HCT116 (cell line): ENCODE measurements at regions not wholly inside any gene's neighbourhood (a gene's known extent, or its start where the extent isn't known, plus 50 kb on each side); places are given as distances from the start of the nearest gene placed in this dataset.

Experiments
- ATAC-seq: fragments of 200-7000 bp; cut with Tn5 transposase; 2 replicates; pipeline ENCODE4 v1.9.1; 2020; ENCODE audit warnings: mild to moderate bottlenecking, moderate library complexity
- BruUV-seq: library from RNA; stranded (reverse); fragments of 400-500 nt; replicated peaks from 2 replicates; lab custom pipeline; 2021; lab: Mats Ljungman, UMichigan
- CTCF ChIA-PET: fragments of 300-600 bp; sonication (Branson Sonifier 250); formaldehyde crosslinking; loops from one replicate; lab custom pipeline; 2021; ENCODE audit warnings: antibody characterized with exemption; lab: Charles Lee
- POLR2A ChIA-PET: fragments of 300-600, 350-600 bp; sonication (Branson Sonifier 250); formaldehyde crosslinking; loops from one replicate; lab custom pipeline; 2021; ENCODE audit warnings: antibody characterized with exemption; lab: Charles Lee
- RAD21 ChIA-PET, 2 experiments: fragments of 300-600 bp; sonication (Branson Sonifier 250); formaldehyde crosslinking; loops; one replicate each; lab custom pipeline; 2023; ENCODE audit warnings: low total read pairs in 2 of 2; ENCODE audit not compliant: uncharacterized antibody in 2 of 2, unreplicated experiment in 2 of 2, low non-redundant PET in 1 of 2; lab: Charles Lee
- DNase-seq: peaks from one replicate; pipeline ENCODE4 v3.0.0-alpha.2; 2010; ENCODE audit warnings: low read depth, low spot score
- H2AFZ ChIP-seq: fragments of 200-600 bp; shearing (Covaris generic), sonication (generic); 2 replicates; pipeline ENCODE4 v1.6.1; 2017; ENCODE audit warnings: low read depth, mixed run types, mixed read lengths, antibody characterized with exemption, low read length; ENCODE audit not compliant: poor library complexity, severe bottlenecking
- H3K27ac ChIP-seq: 2 replicates; pipeline ENCODE4 v1.5.1; 2012; ENCODE audit warnings: low read depth, low read length
- H3K27me3 ChIP-seq: fragments of 200-600 bp; sonication (generic); 2 replicates; pipeline ENCODE4 v1.6.1; 2016; ENCODE audit warnings: mixed run types, low read length, mixed read lengths; ENCODE audit not compliant: insufficient read depth
- H3K36me3 ChIP-seq, 2 experiments: fragments of 200-500 bp in 1 of 2; fragments of 200-600 bp in 1 of 2; sonication (Bioruptor generic) in 1 of 2; sonication (generic) in 1 of 2; 2 replicates each; pipeline versions ENCODE4 v1.5.1 to v1.6.1; 2014 to 2016; ENCODE audit warnings: low read length in 2 of 2, inconsistent platforms in 1 of 2, mixed read lengths in 1 of 2, mixed run types in 1 of 2; ENCODE audit not compliant: insufficient read depth in 2 of 2, control insufficient read depth in 1 of 2
- H3K4me1 ChIP-seq, 2 experiments: fragments of 200-600 bp in 1 of 2; sonication (generic) in 1 of 2; 2 replicates each; pipeline versions ENCODE4 v1.5.1 to v1.6.1; 2012 to 2017; ENCODE audit warnings: low read length in 2 of 2, inconsistent platforms in 1 of 2, mild to moderate bottlenecking in 1 of 2, mixed read lengths in 1 of 2, mixed run types in 1 of 2, moderate library complexity in 1 of 2; ENCODE audit not compliant: insufficient read depth in 2 of 2, control insufficient read depth in 1 of 2
- H3K4me2 ChIP-seq: fragments of 200-600 bp; sonication (generic); 2 replicates; pipeline ENCODE4 v1.6.1; 2017; ENCODE audit warnings: mixed run types, low read length, mixed read lengths
- H3K4me3 ChIP-seq, 2 experiments: fragments of 200-600 bp in 1 of 2; sonication (generic) in 1 of 2; replicated peaks in 1 of 2; 2 replicates each; pipeline ENCODE4 v1.5.1; 2011 to 2016; ENCODE audit warnings: low read length in 2 of 2, control low read depth in 1 of 2, low read depth in 1 of 2, mild to moderate bottlenecking in 1 of 2, mixed read lengths in 1 of 2, mixed run types in 1 of 2
- H3K79me2 ChIP-seq: fragments of 200-600 bp; sonication (generic); 2 replicates; pipeline ENCODE4 v1.6.1; 2017; ENCODE audit warnings: mild to moderate bottlenecking, mixed run types, low read length, moderate library complexity, mixed read lengths; ENCODE audit not compliant: insufficient read depth
- H3K9ac ChIP-seq: fragments of 200-600 bp; sonication (generic); 2 replicates; pipeline ENCODE4 v1.6.1; 2016; ENCODE audit warnings: low read length, mixed read lengths
- H3K9me2 ChIP-seq: fragments of 200-600 bp; sonication (generic), shearing (Covaris generic); 2 replicates; pipeline ENCODE4 v1.6.1; 2017; ENCODE audit warnings: mixed run types, mild to moderate bottlenecking, moderate library complexity; ENCODE audit not compliant: insufficient read depth
- H3K9me3 ChIP-seq, 2 experiments: fragments of 200-500 bp in 1 of 2; fragments of 200-600 bp in 1 of 2; sonication (Bioruptor generic) in 1 of 2; sonication (generic) in 1 of 2; 2 replicates each; pipeline ENCODE4 v1.6.1; 2014 to 2017; ENCODE audit warnings: low read length in 2 of 2, mixed read lengths in 2 of 2, inconsistent platforms in 1 of 2, low read depth in 1 of 2, mild to moderate bottlenecking in 1 of 2, mixed run types in 1 of 2, moderate library complexity in 1 of 2; ENCODE audit not compliant: control insufficient read depth in 1 of 2, insufficient read depth in 1 of 2
- H4K20me1 ChIP-seq: fragments of 200-600 bp; sonication (generic), shearing (Covaris generic); 2 replicates; pipeline ENCODE4 v1.6.1; 2017; ENCODE audit warnings: mixed run types, mild to moderate bottlenecking, moderate library complexity; ENCODE audit not compliant: insufficient read depth
- CBX3 ChIP-seq: IDR thresholded peaks from 2 replicates; pipeline ENCODE4 v1.6.1; 2012; ENCODE audit warnings: low read depth
- EZH2 ChIP-seq: fragments of 200-600 bp; sonication (generic); IDR thresholded peaks from 2 replicates; pipeline ENCODE4 v1.6.1; 2017; ENCODE audit warnings: antibody characterized with exemption, mixed run types
- EZH2phosphoT487 ChIP-seq: fragments of 200-600 bp; IDR thresholded peaks from 2 replicates; pipeline ENCODE4 v1.6.1; 2018; ENCODE audit warnings: antibody characterized with exemption, borderline replicate concordance
- MAX ChIP-seq: IDR thresholded peaks from 2 replicates; pipeline ENCODE4 v1.6.1; 2012
- POLR2A ChIP-seq: IDR thresholded peaks from 2 replicates; pipeline ENCODE4 v1.7.0; 2011; ENCODE audit warnings: borderline replicate concordance; ENCODE audit not compliant: insufficient read depth, insufficient read length; ENCODE audit errors: extremely low read depth
- POLR2AphosphoS5 ChIP-seq: IDR thresholded peaks from 2 replicates; pipeline ENCODE4 v1.6.1; 2011; ENCODE audit warnings: mild to moderate bottlenecking, low read depth, low read length, moderate library complexity
- RAD21 ChIP-seq: IDR thresholded peaks from 2 replicates; pipeline ENCODE4 v1.6.1; 2012; ENCODE audit warnings: low read depth, mild to moderate bottlenecking
- YY1 ChIP-seq: IDR thresholded peaks from 2 replicates; pipeline ENCODE4 v1.6.1; 2011; ENCODE audit warnings: low read length, low read depth, moderate library complexity, mild to moderate bottlenecking; ENCODE audit not compliant: insufficient replicate concordance; ENCODE audit errors: extremely low read depth
- ZBTB33 ChIP-seq: IDR thresholded peaks from 2 replicates; pipeline ENCODE4 v1.6.1; 2011; ENCODE audit warnings: mild to moderate bottlenecking, low read length, moderate library complexity; ENCODE audit not compliant: insufficient replicate concordance; ENCODE audit errors: extremely low read depth
- intact Hi-C: fragments of 100-400 bp; cut with micrococcal nuclease; formaldehyde crosslinking; loops from 2 replicates; pipeline ENCODE4 v1.10.0; 2022

- Histone ChIP-seq H3K27ac (no peak overlapping the region), H3K9me3 (no peaks in the 10 kb centered on the region), H3K4me1 (no peaks in the 10 kb centered on the region), H3K4me3 (no peak overlapping the region), H3K9ac (no peak overlapping the region), H2AFZ (no peak overlapping the region), H3K9me2 (no peaks in the 10 kb centered on the region), H4K20me1 (no peaks in the 10 kb centered on the region), H3K36me3 (no peaks in the 10 kb centered on the region), H3K4me2 (no peak overlapping the region), H3K79me2 (no peaks in the 10 kb centered on the region), H3K27me3 (no peaks in the 10 kb centered on the region)
- POLR2A ChIA-PET = no interaction called here
- no peak for ATAC-seq
- CTCF ChIA-PET = no interaction called here
- RAD21 ChIA-PET = no interaction called here
- no peak for DNase-seq
- BruUV-seq = no TSS peak
- no peak for TF ChIP-seq EZH2
- no peak for TF ChIP-seq RAD21
- TF ChIP-seq CBX3 = no peak
- TF ChIP-seq POLR2A = no peak
- no peak for TF ChIP-seq POLR2AphosphoS5
- no peak for TF ChIP-seq YY1
- TF ChIP-seq MAX = no peak
- TF ChIP-seq ZBTB33 = no peak
- TF ChIP-seq EZH2phosphoT487 = no peak
- intact Hi-C loops = no loop called here
Observed at GRCh38 chrX:4320436-4320947, 607.0 kb upstream of the PRKX start.
